HEK293T (cell line): ENCODE measurements at regions not wholly inside any gene's neighbourhood (a gene's known extent, or its start where the extent isn't known, plus 50 kb on each side); places are given as distances from the start of the nearest gene placed in this dataset.

ENCODE experiments used
- FOXK2 ChIP-seq: fragments of 450-650 bp; IDR thresholded peaks from 2 replicates; pipeline ENCODE4 v1.6.1; 2016; ENCODE audit warnings: mild to moderate bottlenecking
- HDGF ChIP-seq: fragments of 450-650 bp; IDR thresholded peaks from 2 replicates; pipeline ENCODE4 v1.6.1; 2017; ENCODE audit warnings: antibody characterized with exemption, borderline replicate concordance
- SUZ12 ChIP-seq: fragments of 450-650 bp; IDR thresholded peaks from 2 replicates; pipeline ENCODE4 v1.6.1; 2016; ENCODE audit warnings: mild to moderate bottlenecking
- TARDBP ChIP-seq: fragments of 450-650 bp; IDR thresholded peaks from 2 replicates; pipeline ENCODE4 v1.6.1; 2016

- TF ChIP-seq SUZ12 (no peak), HDGF (no peak), TARDBP (no peak), FOXK2 (no peak)
Observed at GRCh38 chr15:95298729-95299128, 1031.8 kb upstream of the NR2F2 start.
